Astrocyte (in vitro differentiated cells and primary cell): ENCODE measurements at regions not wholly inside any gene's neighbourhood (a gene's known extent, or its start where the extent isn't known, plus 50 kb on each side); places are given as distances from the start of the nearest gene placed in this dataset.

ENCODE experiments used
- EZH2 ChIP-seq: IDR thresholded peaks from 2 replicates; pipeline ENCODE4 v1.6.1; 2012; ENCODE audit warnings: mild to moderate bottlenecking, low read length, inconsistent platforms; ENCODE audit not compliant: insufficient read depth
- TF ChIP-seq, protein P1 (sequence below): IDR thresholded peaks from 2 replicates; pipeline ENCODE4 v1.5.1; 2011; ENCODE audit warnings: low read depth, mild to moderate bottlenecking, inconsistent platforms, low read length, moderate library complexity; ENCODE audit not compliant: insufficient read depth

DNA sequence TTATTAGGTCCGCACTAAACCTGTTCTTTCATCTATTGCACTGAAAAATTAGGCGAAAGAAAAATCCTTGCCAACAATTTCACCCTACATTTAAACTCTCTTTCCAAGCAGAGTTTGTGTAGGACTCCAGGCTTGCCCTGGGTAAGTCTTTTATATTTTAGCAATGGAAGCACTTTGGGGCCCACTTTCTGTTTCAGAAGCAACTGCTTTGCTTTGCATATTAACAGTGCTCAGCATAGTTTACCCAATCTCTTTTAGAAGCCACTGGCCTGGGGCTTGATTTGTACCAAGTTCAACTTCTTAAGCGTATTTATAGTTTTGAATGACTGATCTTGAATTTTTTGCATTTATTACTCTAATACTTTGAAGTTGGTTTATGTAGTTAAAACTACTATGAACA, 78.8 kb upstream of the MDFIC start:
- TF ChIP-seq, protein P1, sequence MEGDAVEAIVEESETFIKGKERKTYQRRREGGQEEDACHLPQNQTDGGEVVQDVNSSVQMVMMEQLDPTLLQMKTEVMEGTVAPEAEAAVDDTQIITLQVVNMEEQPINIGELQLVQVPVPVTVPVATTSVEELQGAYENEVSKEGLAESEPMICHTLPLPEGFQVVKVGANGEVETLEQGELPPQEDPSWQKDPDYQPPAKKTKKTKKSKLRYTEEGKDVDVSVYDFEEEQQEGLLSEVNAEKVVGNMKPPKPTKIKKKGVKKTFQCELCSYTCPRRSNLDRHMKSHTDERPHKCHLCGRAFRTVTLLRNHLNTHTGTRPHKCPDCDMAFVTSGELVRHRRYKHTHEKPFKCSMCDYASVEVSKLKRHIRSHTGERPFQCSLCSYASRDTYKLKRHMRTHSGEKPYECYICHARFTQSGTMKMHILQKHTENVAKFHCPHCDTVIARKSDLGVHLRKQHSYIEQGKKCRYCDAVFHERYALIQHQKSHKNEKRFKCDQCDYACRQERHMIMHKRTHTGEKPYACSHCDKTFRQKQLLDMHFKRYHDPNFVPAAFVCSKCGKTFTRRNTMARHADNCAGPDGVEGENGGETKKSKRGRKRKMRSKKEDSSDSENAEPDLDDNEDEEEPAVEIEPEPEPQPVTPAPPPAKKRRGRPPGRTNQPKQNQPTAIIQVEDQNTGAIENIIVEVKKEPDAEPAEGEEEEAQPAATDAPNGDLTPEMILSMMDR, result no peak
- TF ChIP-seq EZH2, result no peak
